Peyer's patch (tissue), 4 donors: ENCODE measurements at regions not wholly inside any gene's neighbourhood (a gene's known extent, or its start where the extent isn't known, plus 50 kb on each side); places are given as distances from the start of the nearest gene placed in this dataset.
"Not testable (repeated sequence)": the region's sequence is repeated elsewhere in the genome, so short reads cannot be mapped to it uniquely, and the experiment has no call there.

Source experiments
- CTCF ChIP-seq, 6 experiments: fragments of 450-650 bp in 4 of 6; fragments of 200-600 bp in 2 of 6; sonication (generic) in 1 of 6; IDR thresholded peaks; one replicate each; pipeline ENCODE4 v1.5.1; 2017 to 2019; ENCODE audit warnings: antibody characterized with exemption in 6 of 6, mild to moderate bottlenecking in 3 of 6, moderate library complexity in 1 of 6
- POLR2A ChIP-seq, 2 donors: fragments of 450-650 bp; IDR thresholded peaks; one replicate each; pipeline ENCODE4 v1.5.1; 2017; ENCODE audit warnings: antibody characterized with exemption in 2 of 2, mild to moderate bottlenecking in 2 of 2, moderate library complexity in 2 of 2

GRCh38 chr10:60523371-60523770, 133.7 kb upstream of the ANK3 start:
- not testable (repeated sequence) for TF ChIP-seq POLR2A, CTCF (IDR thresholded peaks at IDR 0.05)
